IPS-15b (cell line): ENCODE measurements at regions not wholly inside any gene's neighbourhood (a gene's known extent, or its start where the extent isn't known, plus 50 kb on each side); places are given as distances from the start of the nearest gene placed in this dataset.
"Not testable (repeated sequence)": the region's sequence is repeated elsewhere in the genome, so short reads cannot be mapped to it uniquely, and the experiment has no call there.

Source experiments
- H3K27me3 ChIP-seq: one replicate; pipeline ENCODE4 v1.6.1; 2013; ENCODE audit warnings: low read length; ENCODE audit not compliant: control insufficient read depth, insufficient read depth
- H3K36me3 ChIP-seq: one replicate; pipeline ENCODE4 v1.6.1; 2013; ENCODE audit warnings: low read length; ENCODE audit not compliant: control insufficient read depth, insufficient read depth
- H3K4me1 ChIP-seq: one replicate; pipeline ENCODE4 v1.6.1; 2013; ENCODE audit warnings: mild to moderate bottlenecking, low read length; ENCODE audit not compliant: control insufficient read depth, insufficient read depth
- H3K4me3 ChIP-seq: one replicate; pipeline ENCODE4 v1.5.1; 2013; ENCODE audit warnings: low read depth, low read length
- H3K9ac ChIP-seq: one replicate; pipeline ENCODE4 v1.6.1; 2013; ENCODE audit warnings: low read depth, mild to moderate bottlenecking, low read length
- H3K9me3 ChIP-seq: one replicate; pipeline ENCODE4 v1.6.1; 2013; ENCODE audit warnings: mild to moderate bottlenecking, low read length; ENCODE audit not compliant: control insufficient read depth, insufficient read depth

- Histone ChIP-seq H3K36me3 (no peaks in the 10 kb centered on the region), H3K4me1 (no peaks in the 10 kb centered on the region), H3K4me3 (no peak overlapping the region), H3K9me3 (no peaks in the 10 kb centered on the region), H3K27me3 (no peaks in the 10 kb centered on the region), H3K9ac (no peak overlapping the region)
Measured at GRCh38 chr10:36759141-36759805, 366.1 kb upstream of the ANKRD30A start.

DNA sequence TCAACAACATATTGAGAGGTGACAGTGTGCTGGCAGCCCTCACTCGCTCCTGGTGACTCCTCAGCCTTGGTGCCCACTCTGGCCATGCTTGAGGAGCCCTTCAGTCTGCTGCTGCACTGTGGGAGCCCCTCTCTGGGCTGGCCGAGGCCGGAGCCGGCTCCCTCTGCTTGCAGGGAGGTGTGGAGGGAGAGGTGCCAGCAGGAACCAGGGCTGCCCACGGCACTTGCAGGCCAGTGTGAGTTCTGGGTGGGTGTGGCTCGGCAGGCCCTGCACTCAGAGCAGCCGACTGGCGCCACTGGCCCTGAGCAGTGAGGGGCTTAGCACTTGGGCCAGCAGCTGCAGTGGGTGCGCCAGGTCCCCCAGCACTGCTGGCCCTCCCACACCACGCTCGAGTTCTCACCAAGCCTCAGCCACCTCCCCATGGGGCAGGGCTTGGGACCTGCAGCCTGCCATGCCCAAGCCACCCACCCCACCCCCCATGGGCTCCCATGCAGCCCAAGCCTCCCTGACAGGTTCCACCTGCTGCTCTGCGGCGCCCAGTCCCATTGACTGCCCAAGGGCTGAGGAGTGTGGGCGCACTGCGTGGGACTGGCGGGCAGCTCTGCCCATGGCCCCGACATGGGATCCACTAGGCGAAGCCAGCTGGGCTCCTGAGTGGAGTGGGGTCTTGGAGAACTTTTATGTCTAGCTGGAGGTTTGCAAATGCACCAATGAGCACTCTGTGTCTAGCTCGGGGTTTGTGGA, 377.1 kb upstream of the ANKRD30A start:
- Histone ChIP-seq H3K27me3 (no peaks in the 10 kb centered on the region), H3K36me3 (no peaks in the 10 kb centered on the region), H3K4me3 (no peak overlapping the region), H3K9me3 (peaks cover 3% of the 10 kb centered on the region), H3K4me1 (no peaks in the 10 kb centered on the region), H3K9ac (no peak overlapping the region)

- Histone ChIP-seq H3K4me1 (no peaks in the 10 kb centered on the region), H3K27me3 (no peaks in the 10 kb centered on the region), H3K9me3 (no peaks in the 10 kb centered on the region), H3K36me3 (no peaks in the 10 kb centered on the region), H3K4me3 (no peak overlapping the region), H3K9ac (no peak overlapping the region)
Measured at GRCh38 chr10:36739884-36740445, 385.4 kb upstream of the ANKRD30A start.

DNA sequence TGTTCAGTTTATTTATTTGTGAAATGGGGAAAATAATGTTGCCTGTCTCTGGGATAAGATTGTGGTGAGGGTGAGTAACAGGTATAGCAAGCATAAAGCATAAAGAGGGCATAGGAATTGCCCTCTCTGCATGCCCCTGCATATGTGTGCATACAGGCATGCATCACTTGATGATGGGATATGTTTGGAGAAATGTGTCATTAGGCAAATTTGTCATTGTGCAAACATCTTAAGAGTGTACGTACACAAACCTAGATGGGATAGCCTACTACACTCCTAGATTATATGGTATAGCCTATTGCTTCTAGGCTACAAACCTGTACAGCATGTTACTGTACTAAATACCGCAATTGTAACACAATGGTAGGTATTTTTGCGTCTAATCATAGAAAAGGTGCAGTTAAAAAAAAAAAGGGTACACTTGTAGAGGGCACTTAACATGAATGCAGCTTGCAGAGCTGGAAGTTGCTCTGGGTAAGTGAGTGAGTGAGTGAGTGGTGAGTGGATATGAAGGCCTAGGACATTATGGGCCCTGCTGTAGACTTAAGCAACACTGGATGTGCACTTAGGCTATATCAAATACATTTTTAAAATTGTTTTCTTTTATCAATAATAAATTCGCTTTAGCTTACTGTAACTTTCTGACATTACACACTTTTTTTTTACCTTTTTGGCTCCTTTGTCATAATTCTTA, 386.5 kb upstream of the ANKRD30A start:
- Histone ChIP-seq H3K4me1 (no peaks in the 10 kb centered on the region), H3K27me3 (no peaks in the 10 kb centered on the region), H3K4me3 (no peak overlapping the region), H3K9me3 (no peaks in the 10 kb centered on the region), H3K9ac (no peak overlapping the region), H3K36me3 (no peaks in the 10 kb centered on the region)

- no peak overlapping the region for H3K9ac ChIP-seq
- no peaks in the 10 kb centered on the region for H3K9me3 ChIP-seq
- no peak overlapping the region for H3K4me3 ChIP-seq
- H3K4me1 ChIP-seq, result no peaks in the 10 kb centered on the region
- no peaks in the 10 kb centered on the region for H3K27me3 ChIP-seq
- H3K36me3 ChIP-seq, result no peaks in the 10 kb centered on the region
Measured at GRCh38 chr10:36736311-36736710, 389.1 kb upstream of the ANKRD30A start.

- not testable (repeated sequence) for H3K9ac ChIP-seq, H3K4me3 ChIP-seq, H3K4me1 ChIP-seq, H3K9me3 ChIP-seq, H3K36me3 ChIP-seq, H3K27me3 ChIP-seq
Measured at GRCh38 chr10:36734590-36734989, 390.8 kb upstream of the ANKRD30A start.

GRCh38 chr10:36730316-36730715, 395.1 kb upstream of the ANKRD30A start:
- no peak overlapping the region for H3K4me3 ChIP-seq
- no peaks in the 10 kb centered on the region for H3K4me1 ChIP-seq
- no peaks in the 10 kb centered on the region for H3K36me3 ChIP-seq
- H3K9ac ChIP-seq, result no peak overlapping the region
- H3K9me3 ChIP-seq, result no peaks in the 10 kb centered on the region
- H3K27me3 ChIP-seq, result no peaks in the 10 kb centered on the region

DNA sequence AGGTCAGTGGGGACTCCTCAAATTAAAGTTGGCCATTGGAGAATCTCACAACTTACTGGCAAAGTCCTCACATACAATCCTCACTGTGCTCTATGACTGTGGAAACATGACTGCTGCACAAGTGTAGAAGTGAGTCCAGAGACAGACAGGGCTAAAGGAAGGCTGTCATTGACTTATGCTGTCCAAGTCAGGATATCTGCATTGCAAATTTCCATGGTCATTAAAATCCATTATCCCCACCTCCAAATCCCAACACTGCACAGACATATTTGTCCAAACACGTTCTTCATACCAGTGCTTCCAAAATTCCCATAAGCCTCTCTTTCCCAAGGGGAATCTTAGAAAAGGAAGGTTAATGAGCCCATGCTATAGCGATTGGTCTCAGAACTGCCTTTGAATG, 396.8 kb upstream of the ANKRD30A start:
- no peak overlapping the region for H3K9ac ChIP-seq
- no peaks in the 10 kb centered on the region for H3K36me3 ChIP-seq
- no peaks in the 10 kb centered on the region for H3K9me3 ChIP-seq
- no peak overlapping the region for H3K4me3 ChIP-seq
- H3K27me3 ChIP-seq, result no peaks in the 10 kb centered on the region
- no peaks in the 10 kb centered on the region for H3K4me1 ChIP-seq

GRCh38 chr10:36725581-36726520, 399.5 kb upstream of the ANKRD30A start:
- H3K9ac ChIP-seq, result no peak overlapping the region
- no peaks in the 10 kb centered on the region for H3K4me1 ChIP-seq
- no peaks in the 10 kb centered on the region for H3K9me3 ChIP-seq
- no peaks in the 10 kb centered on the region for H3K36me3 ChIP-seq
- no peaks in the 10 kb centered on the region for H3K27me3 ChIP-seq
- H3K4me3 ChIP-seq, result no peak overlapping the region

GRCh38 chr10:36722777-36723176, 402.6 kb upstream of the ANKRD30A start:
- H3K9me3 ChIP-seq, result no peaks in the 10 kb centered on the region

DNA sequence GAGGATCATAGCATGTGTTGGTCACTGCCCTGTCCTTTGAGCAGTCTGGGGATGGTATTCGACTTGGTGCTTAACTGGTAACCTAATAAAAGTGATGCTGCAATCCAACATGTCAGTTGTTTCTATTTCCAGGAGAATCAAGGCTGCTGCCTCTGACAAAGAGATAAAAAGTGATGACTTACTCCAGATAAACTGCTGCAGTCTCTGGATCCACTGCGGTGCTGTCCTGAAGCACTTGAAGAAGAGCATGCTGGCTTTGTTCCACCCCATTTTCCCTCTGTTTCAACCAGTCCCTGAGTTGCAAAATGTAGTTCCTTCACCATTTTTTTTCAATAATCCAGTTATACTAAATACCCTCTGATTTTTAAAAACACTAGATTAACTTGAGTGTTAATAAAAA, 403.5 kb upstream of the ANKRD30A start:
- Histone ChIP-seq H3K4me3 (no peak overlapping the region), H3K9me3 (no peaks in the 10 kb centered on the region), H3K4me1 (no peaks in the 10 kb centered on the region), H3K36me3 (no peaks in the 10 kb centered on the region), H3K27me3 (no peaks in the 10 kb centered on the region), H3K9ac (no peak overlapping the region)

More at GRCh38 chr10:36722777-36723176, 402.6 kb upstream of the ANKRD30A start:
- no peaks in the 10 kb centered on the region for H3K4me1 ChIP-seq
- no peak overlapping the region for H3K9ac ChIP-seq
- no peaks in the 10 kb centered on the region for H3K36me3 ChIP-seq
- H3K4me3 ChIP-seq, result no peak overlapping the region
- H3K27me3 ChIP-seq, result no peaks in the 10 kb centered on the region
